NCI-H774 (cell line): ENCODE measurements at regions not wholly inside any gene's neighbourhood (a gene's known extent, or its start where the extent isn't known, plus 50 kb on each side); places are given as distances from the start of the nearest gene placed in this dataset.

Source experiments
- DNase-seq: peaks from one replicate; lab custom pipeline; 2025; lab: John Stamatoyannopoulos, UW

DNA sequence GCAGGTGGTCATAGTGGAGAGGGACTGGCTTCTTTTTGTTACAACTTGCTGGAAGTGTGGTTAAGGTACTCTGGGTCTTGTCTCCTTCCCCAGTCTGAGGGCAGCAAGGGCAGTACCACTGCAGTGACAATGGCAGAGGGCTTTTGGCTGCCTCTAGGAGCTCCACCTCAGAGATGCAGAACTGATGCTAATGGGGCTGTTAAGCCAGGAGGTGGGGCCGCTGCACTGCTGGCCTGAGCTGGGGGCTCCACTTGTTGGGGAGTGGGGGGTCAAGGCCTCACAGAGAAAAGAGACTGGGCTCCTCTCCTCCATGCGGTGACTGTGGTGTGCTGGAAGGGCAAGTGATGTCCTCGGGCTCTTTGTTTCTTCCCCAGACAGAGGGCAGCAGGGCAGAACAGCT lies 135.7 kb downstream of the DSEL start:
- no peak for DNase-seq

DNA sequence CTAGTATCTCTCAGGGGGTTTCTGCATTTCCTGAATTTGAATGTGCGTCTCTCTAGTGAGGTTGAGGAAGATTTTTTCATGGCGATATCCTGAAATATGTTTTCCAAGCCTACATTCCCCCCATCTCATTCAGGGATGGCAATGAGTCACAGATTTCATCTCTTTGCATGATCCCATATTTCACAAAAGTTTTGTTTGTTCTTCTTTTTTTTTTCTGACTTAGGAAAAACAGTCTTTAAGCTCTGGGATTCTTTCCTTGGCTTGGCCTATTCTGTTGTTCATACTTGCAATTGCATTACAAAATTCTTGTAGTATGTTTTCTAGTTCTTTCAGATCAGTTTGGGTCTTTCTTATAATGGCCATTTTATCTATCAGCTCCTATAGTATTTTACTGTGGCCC lies 136.5 kb downstream of the DSEL start:
- DNase-seq: no peak

DNA sequence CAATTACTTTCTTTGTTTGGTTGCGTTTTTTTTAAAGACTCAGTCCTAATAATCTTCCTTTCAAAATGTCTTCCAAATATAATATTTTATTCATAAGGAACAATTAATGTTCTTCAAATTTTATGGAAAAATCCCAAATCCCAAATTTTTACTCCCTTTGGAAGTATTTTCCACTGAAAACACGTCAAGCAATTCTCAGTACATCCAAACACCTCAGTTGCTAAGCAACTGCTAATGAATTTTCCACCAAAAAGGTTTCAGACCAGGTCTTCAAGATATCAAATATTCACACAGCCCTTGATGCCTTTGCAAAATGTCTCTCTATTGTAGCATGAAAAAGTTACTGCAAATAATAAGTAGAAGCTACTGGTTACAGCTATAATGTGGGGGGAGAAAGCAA lies 140.1 kb downstream of the DSEL start:
- DNase-seq: no peak

DNA sequence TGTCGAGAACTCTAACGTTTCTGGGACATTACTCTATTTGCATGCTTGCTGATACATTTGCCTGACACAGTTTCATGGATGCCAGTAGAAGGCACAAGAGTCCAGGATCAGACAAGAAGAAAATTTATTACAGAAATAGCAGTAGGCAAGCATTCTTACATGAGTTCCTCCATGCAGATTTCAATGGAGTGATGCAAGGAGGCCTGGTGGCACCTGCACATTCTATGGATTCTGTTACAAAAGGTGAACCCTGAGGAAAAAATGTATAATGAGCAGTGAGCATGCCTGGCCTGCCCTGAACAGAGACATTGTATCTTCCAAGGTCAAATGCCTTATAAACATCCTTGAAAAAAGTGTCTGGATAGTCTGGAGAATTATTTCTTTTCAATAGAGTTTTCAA lies 142.9 kb downstream of the DSEL start:
- DNase-seq: no peak

DNA sequence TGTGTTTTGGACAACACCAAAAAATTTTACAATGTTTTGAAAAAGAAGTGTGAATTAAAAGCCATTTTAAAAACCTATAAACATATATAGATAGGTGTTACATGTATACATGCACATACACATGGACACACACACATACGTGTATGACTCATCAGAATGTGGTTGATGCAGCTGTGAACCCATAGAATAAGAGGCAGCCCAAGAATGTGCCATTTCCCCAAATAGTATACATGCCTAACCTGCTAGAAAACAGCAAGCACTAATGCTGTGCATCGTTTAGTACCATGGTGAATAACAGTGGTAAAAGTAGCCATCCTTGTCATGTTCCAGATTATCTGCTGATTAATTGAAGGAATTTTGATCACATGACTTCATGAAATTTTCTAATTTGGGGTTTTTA lies 149.0 kb downstream of the DSEL start:
- no peak for DNase-seq

DNA sequence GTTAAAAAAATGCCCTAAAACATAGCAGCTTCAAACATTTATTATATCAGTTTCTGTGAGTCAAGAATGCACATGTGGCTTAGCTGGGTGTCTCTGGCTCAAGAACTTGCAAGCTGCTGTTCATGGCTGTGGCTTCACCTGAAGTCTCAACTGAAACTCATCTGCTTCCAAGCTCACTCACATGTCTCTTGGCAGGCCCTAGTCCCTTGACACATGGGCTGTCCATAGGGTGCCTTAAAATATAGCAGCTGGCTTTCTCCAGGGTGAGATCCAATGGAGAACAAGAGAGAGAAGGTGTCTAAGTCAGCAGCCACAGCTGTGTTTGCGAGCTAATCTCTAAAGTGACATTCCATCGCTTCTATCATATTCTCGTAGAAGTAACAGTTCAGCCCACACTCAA lies 152.8 kb downstream of the DSEL start:
- no peak for DNase-seq

DNA sequence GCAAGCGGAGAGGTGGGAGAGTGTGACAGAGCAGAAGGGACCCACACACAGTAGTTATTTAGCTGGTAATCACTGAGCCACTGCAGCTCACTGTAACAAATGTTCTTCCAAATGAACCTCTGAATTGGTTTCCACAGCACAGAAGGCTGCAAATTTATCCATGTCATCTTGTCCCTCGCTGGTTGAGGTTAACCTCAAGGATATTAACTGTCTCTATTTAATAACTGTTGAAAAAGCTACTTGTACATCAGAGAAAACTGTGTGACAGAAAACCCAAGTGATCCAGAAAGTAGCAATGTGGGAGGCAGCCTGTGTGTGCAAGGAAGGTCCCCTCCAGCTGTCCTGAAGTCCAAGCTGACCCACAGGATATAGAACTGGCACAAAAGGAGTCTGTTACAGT lies 153.6 kb downstream of the DSEL start:
- DNase-seq: no peak

DNA sequence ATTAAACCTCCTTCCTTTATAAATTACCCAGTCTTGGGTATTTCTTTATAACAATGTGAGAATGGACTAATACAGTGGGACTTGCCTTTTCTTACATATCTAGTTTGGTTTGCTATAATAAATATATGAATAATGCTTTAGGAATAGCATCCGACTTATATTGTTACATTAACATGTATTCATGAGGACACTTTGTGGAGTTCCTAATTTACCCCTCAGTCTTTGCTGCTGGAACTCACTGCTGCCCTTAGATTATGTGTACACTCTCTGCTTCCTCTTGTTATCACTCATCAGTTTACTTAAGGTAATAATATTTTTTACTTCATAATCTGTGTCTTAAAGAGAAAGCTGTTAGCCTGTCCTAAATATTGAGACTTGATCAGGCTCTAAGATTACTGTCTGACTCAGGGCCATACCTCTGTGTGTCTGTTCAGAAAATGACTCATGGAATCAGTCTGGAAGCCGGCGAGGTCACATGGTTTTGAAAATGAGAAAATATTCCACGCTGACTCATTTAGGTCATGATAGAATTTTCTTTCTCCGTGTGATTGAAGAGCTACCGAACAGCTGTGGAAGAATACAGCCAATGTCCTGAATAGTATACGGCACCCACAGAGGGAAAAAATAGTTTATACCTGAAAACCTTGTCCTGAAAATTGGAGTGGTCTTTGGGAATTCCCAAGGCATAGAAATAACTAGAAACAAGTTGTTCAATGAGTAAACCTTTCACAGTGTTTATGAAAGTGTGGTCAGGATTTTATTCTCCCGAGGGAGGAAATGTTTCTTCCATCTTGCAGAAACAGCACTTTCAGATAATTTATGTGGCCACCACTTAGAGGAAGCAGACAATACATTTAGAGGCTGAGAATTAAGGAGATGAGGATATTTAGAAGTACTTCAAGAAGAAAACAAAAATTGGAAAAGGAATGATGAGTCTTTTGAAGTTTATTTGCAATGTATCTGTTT lies 156.4 kb downstream of the DSEL start:
- no peak for DNase-seq

DNA sequence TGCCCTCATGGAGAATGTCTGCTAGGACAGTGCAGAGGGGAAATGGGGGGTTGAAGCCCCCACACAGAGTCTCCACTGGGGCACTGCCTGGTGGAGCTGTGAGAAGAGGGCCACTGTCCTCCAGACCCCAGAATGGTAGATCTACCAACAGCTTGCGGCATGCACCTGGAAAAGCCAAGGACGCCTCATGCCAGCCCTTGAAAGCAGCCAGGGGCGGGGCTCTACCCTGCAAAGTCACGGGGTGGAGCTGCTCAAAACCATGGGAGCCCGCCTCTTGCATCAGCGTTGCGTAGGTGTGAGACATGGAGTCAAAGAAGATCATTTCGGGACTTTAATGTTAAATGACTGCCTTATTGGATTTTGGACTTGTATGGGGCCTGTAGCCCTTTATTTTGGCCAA lies 157.6 kb downstream of the DSEL start:
- DNase-seq: no peak

DNA sequence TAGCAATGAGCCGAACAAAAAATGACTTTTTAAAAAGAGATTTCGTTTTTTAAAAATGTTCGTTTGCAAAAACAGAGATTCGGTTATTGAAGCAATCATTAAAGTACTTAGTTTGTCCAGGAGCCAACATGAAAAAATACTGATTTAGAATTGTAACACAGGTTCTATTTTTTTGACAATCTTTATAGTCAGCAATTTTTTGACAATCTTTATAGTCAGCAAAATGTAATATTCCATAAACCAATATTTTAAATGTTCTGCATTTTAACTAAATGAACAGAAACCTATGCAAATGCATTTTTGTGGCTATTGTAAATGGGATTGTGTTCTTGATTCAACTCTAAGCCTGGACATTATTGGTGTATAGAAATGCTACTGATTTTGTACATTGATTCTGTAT lies 161.8 kb downstream of the DSEL start:
- DNase-seq: no peak

DNA sequence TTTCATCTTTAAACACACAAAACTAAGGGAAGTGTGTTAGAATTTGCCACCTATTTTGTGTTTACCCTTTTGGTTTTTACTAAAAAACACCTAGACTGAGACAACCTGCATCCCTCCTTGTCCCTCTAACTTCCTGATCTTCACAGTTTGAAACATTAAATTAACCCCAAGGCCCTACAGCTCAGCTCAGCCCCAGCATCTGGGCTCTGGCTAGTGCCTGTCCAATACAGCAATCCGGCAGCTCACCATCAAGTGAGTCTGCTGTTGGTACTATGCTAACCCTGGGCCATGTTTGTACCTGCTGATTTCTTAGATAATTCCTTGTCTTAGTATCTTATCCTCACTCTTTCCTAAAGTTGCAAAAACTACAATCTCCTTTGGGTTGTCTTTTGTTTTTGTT lies 162.4 kb downstream of the DSEL start:
- no peak for DNase-seq

DNA sequence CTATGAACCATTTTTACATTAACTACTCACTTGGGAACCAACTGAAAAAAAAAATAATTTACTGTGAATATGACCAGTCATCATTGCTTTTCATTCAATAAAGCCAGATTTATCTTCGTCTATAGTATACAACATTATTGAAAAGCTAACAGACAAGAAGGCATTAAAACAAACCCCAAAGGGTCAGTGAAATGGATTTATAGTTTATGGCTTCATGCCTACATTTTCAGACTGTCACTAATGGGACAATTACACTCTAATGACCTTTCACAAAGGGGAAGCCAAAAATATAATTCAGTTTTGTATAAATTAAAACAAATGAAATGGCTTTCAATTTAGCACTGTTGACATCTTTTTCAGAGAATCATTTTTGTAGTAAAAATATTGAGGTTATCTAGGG lies 169.1 kb downstream of the DSEL start:
- no peak for DNase-seq

DNA sequence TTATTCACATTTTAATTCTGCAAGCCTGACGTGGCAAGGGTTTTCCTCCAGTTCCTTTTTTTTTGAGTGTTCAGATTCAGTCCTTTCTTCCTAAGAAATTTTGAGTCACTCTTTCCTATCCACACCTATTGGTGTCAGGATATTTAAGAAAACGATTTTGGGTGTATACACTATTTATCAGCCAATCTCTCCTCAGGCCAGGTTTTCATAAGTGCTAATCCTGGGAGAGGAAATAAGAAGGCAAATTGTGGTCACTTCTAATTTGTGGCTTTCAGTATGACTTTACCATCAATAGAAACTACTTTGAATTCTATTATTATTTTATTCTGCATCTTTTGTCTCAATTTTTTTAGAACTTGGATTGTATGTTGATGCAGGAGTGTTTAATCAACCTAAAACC lies 174.4 kb downstream of the DSEL start:
- no peak for DNase-seq

DNA sequence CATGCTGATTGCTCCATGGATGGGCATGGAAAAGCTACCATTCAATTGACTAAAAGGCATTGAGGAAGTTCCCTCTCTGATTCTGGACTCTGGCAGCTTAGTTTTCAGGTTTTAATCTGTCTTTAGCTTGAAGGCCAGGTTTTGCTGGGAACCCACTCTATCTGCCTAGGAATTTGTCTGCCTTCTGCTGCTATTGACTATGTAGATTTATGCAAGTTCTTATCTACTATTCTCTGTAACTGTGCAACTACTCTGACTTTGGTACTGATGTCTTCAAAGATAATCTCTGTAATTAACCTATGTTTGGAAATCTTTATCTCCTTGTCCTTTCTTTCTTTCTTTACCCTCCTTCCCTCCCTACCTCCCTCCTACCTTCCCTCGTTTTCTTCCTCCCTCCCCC lies 178.8 kb downstream of the DSEL start:
- DNase-seq: no peak

DNA sequence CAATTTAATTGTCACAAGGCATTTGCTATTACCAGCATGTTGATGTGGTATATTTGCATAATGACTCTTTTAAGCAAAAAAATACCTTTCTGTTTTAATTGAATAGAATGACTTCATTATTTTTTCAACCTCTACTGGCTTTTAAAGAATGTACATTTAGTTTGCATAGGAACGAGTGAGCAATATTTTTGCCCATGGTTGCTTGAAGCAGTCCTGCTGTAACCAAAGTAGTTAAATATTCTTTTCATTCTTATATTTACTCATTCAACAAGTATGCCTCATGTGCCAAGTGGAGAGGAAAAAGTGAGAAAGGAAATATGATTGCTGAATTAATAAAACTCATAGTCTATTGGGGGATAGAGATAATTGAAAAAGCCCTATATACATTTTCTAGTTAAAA lies 184.7 kb downstream of the DSEL start:
- DNase-seq: no peak

DNA sequence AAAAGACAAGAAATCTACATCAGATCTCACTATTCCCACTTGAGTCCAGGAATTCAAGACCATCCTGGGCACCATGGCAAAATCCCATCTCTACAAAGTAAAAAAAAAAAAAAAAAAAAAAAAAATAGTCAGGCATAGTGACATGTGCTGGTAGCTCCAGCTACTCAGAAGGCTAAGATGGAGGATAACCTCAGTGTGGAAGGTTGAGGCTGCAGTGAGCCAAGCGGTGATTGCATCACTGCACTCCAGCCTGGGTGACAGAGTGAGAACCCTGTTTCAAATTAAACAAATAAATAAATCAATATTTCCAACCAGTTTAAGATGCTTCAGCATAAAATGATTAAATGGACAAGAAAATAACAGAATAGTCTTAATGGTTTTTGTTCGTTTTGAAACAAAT lies 197.4 kb downstream of the DSEL start:
- DNase-seq: no peak

DNA sequence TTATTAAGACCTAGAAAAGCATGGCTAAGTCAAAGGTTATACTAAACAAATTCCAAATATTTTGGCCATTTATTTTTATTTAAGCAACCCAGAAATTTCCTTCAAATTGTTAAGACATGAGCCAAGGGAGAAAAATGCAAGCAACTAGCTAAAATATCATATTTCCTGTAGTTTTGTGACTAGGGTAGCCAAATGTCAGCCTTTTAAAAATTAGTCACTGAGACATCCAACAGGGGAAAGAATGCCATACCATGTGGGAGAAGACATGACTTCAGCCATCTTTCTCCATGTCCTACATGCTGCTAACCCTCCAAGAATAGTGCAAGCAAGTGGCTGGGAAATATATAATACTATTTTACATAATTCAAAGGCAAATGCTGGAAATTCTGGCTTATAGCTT lies 197.9 kb downstream of the DSEL start:
- DNase-seq: no peak

DNA sequence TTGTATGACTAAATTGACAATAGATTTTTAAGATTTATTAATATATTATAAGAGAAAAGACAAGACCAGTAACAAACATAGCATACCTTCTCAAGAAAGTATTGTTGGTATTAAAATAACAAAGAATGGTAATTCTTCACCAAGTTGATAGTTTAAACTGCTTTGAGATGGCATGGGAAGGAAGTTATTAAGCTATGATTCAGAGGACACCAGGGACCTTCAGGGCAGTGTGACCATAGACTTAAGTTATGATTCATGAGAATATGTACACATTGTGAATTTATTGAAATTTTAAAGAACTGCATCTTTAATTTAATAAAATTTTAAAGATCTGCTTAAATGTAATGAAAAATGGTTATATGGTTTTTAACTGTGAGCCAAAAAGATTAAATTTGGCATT lies 205.7 kb downstream of the DSEL start:
- DNase-seq: no peak

DNA sequence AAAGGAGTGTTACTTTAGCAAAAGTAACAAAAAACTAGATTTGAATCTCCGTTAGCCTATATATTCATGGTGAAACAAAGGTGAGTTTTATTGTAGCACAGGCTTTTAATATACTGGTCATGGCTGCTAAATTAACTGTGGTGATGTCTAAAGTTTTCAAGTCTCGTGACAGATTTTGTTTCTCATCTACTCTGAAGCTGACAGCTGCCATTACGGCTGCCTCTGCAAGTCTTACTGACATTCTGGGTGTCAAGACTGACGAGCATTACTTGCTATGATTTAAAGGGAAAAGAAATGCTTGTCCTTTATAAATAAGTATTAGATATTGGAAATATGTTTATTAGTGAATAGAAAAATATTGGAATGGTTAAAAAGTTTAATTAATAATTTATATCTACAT lies 207.7 kb downstream of the DSEL start:
- no peak for DNase-seq

DNA sequence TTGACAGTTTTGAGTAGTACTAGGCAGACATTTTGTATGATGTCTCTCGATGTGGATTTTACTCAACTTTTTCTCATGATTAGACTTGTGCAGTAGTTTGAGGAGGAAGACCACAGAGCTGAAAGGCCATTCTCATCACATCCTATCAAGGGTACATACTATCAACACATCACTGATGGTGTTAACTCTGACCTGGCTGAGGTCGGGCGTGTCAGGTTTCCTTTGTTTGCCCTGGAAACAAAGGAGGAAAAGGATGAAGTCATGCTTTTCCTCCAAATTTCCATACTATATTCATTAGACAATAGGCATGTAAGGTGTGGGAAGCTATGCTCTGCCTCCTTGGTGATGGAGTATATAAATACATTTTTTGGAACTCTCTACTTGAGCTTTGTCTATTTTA lies 211.1 kb downstream of the DSEL start:
- DNase-seq: no peak

DNA sequence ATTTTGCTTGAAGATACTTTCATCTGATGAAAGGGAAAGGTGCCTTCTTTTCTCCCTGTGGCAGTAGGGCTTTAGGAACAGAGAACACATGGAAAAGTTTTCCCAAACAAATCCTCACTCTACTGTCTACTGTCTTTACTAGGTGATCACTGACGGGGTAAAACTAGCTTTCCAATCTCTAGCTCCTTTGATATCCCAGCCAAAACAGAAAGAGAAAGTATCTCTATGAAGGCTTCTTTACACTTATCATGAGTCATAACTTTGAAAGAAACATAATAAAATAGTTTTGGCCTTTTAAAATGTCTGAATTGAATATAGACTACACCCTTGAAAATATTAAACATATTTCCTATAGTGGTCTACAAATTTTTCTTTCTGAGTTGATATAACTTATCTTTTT lies 214.5 kb downstream of the DSEL start:
- DNase-seq: no peak

DNA sequence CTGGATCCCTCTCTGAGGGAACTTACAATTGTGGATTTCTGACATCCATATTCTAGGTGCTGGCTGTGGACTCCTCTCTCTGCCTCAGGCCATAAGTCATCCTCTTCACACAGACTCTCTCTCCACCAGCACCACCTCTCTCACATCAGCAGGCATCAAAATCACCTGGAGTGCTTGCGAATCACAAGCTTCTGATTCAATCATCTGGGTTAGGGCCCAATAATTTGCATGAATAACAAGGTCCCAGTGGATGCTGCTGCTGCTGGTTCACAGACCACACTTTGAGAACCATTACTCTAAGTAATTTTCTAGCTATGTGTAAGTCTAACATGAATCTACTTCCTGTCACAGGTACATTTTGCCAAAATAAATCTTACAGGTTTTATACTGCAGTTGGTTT lies 214.9 kb downstream of the DSEL start:
- no peak for DNase-seq

DNA sequence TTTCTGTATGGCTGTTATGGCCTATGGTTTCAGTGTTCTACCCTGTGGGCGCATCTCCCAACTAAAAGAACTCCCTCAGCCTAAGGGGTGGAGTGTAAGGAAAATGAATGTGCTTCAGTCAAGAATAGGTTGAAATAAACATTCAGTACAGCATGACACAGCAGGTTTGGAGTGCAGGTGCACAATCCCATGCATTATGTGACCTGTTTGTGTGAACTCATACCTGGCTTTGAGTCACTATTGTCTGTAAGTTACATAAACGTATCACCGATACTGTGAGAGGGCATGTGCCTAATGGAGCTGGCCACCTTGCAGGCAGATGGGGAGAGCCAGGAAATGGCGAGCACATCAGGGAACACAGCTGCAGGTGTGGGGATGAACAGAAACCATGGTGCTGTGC lies 216.0 kb downstream of the DSEL start:
- no peak for DNase-seq

DNA sequence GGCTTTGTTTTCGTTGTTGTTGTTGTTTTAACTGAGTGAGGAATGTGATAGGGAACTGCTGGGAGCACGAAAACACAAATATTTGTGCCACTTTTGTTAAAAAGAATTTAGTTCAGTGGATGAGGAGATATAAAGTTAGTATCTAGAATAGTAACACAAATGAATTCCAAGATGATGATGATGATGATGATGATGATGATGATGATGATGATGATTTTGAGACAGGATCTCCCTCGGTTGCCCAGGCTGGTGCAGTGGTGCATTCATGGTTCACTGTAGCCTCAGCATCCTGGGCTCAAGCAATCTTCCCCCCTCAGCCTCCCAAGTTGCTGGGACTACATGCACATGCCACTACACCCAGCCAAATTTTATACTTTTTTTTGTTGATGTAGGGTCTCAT lies 223.7 kb downstream of the DSEL start:
- no peak for DNase-seq
